Neural cell (in vitro differentiated cells): ENCODE measurements at regions not wholly inside any gene's neighbourhood (a gene's known extent, or its start where the extent isn't known, plus 50 kb on each side); places are given as distances from the start of the nearest gene placed in this dataset.

Source experiments
- H2AFZ ChIP-seq: fragments of 200-600, 300-800 bp; sonication (generic), shearing (Covaris generic); 2 replicates; pipeline ENCODE4 v1.6.0; 2014; ENCODE audit warnings: low read depth, mild to moderate bottlenecking, antibody characterized with exemption, low read length, moderate library complexity
- H3F3A ChIP-seq: fragments of 200-600 bp; shearing (Covaris generic); 2 replicates; pipeline ENCODE4 v1.6.1; 2016; ENCODE audit warnings: mild to moderate bottlenecking, moderate library complexity, mixed read lengths, antibody characterized with exemption, low read length; ENCODE audit not compliant: insufficient read depth, poor library complexity, severe bottlenecking
- H3K27ac ChIP-seq: fragments of 200-600, 300-800 bp; sonication (generic), shearing (Covaris generic); 2 replicates; pipeline ENCODE4 v1.5.1; 2014; ENCODE audit warnings: mild to moderate bottlenecking, low read length, moderate library complexity
- H3K27me3 ChIP-seq: fragments of 300-800, 200-600 bp; sonication (generic), shearing (Covaris generic); 2 replicates; pipeline ENCODE4 v1.6.0; 2014; ENCODE audit warnings: mild to moderate bottlenecking, low read depth, low read length, moderate library complexity; ENCODE audit not compliant: insufficient read depth
- H3K36me3 ChIP-seq: fragments of 300-800, 200-600 bp; sonication (generic), shearing (Covaris generic); 2 replicates; pipeline ENCODE4 v1.5.1; 2014; ENCODE audit warnings: mild to moderate bottlenecking, antibody characterized with exemption, low read length, moderate library complexity; ENCODE audit not compliant: insufficient read depth
- H3K4me2 ChIP-seq: fragments of 300-800, 200-600 bp; sonication (generic), shearing (Covaris generic); 2 replicates; pipeline ENCODE4 v1.6.0; 2014; ENCODE audit warnings: mild to moderate bottlenecking, low read length
- H3K4me3 ChIP-seq: fragments of 300-800, 200-600 bp; sonication (generic), shearing (Covaris generic); 2 replicates; pipeline ENCODE4 v1.5.1; 2014; ENCODE audit warnings: mild to moderate bottlenecking, low read length, moderate library complexity
- H3K79me2 ChIP-seq: fragments of 200-600 bp; shearing (Covaris generic); replicated peaks from 2 replicates; pipeline ENCODE4 v1.6.0; 2014; ENCODE audit warnings: mild to moderate bottlenecking, low read length, moderate library complexity; ENCODE audit not compliant: insufficient read depth
- H3K9ac ChIP-seq: fragments of 300-800, 200-600 bp; sonication (generic), shearing (Covaris generic); 2 replicates; pipeline ENCODE4 v1.6.1; 2016; ENCODE audit warnings: mild to moderate bottlenecking, low read length, mixed read lengths
- H3K9me2 ChIP-seq: fragments of 200-600 bp; shearing (Covaris generic); 2 replicates; pipeline ENCODE4 v1.6.1; 2016; ENCODE audit warnings: mild to moderate bottlenecking, low read length, mixed read lengths; ENCODE audit not compliant: insufficient read depth
- H3K9me3 ChIP-seq: fragments of 200-600, 300-800 bp; sonication (generic), shearing (Covaris generic); 2 replicates; pipeline ENCODE4 v1.6.1; 2016; ENCODE audit warnings: mild to moderate bottlenecking, mixed run types, low read length, moderate library complexity, mixed read lengths
- H4K20me1 ChIP-seq: fragments of 200-600 bp; shearing (Covaris generic); 2 replicates; pipeline ENCODE4 v1.6.1; 2016; ENCODE audit warnings: mild to moderate bottlenecking, mixed run types; ENCODE audit not compliant: insufficient read depth
- CTCF ChIP-seq: fragments of 450-650 bp; IDR thresholded peaks from 2 replicates; pipeline ENCODE4 v1.5.1; 2014; ENCODE audit warnings: antibody characterized with exemption, mild to moderate bottlenecking, moderate library complexity; ENCODE audit not compliant: poor library complexity, severe bottlenecking
- EP300 ChIP-seq: fragments of 450-650 bp; conservative IDR thresholded peaks from 2 replicates; pipeline ENCODE4 v1.6.1; 2014; ENCODE audit warnings: antibody characterized with exemption, mild to moderate bottlenecking, moderate library complexity; ENCODE audit not compliant: poor library complexity, severe bottlenecking
- EZH2 ChIP-seq: fragments of 200-600, 300-800 bp; shearing (Covaris generic), sonication (generic); IDR thresholded peaks from 2 replicates; pipeline ENCODE4 v1.6.1; 2014; ENCODE audit warnings: antibody characterized with exemption, low read length, borderline replicate concordance, mild to moderate bottlenecking; ENCODE audit not compliant: insufficient read depth, poor library complexity, severe bottlenecking
- MXI1 ChIP-seq: fragments of 450-650 bp; conservative IDR thresholded peaks from 2 replicates; pipeline ENCODE4 v1.6.1; 2014; ENCODE audit warnings: antibody characterized with exemption, mild to moderate bottlenecking; ENCODE audit not compliant: poor library complexity, severe bottlenecking
- POLR2AphosphoS5 ChIP-seq: IDR thresholded peaks from 2 replicates; pipeline ENCODE4 v1.6.1; 2012
- RAD21 ChIP-seq: fragments of 450-650 bp; conservative IDR thresholded peaks from 2 replicates; pipeline ENCODE4 v1.6.1; 2014; ENCODE audit warnings: antibody characterized with exemption, mild to moderate bottlenecking, moderate library complexity
- SMC3 ChIP-seq: fragments of 450-650 bp; conservative IDR thresholded peaks from 2 replicates; pipeline ENCODE4 v1.6.1; 2014; ENCODE audit warnings: antibody characterized with exemption, mild to moderate bottlenecking, moderate library complexity; ENCODE audit not compliant: poor library complexity
- TAF1 ChIP-seq: IDR thresholded peaks from 2 replicates; pipeline ENCODE4 v1.6.1; 2012; ENCODE audit warnings: low read depth
- TF ChIP-seq, protein P1 (sequence below): IDR thresholded peaks from 2 replicates; pipeline ENCODE4 v1.6.1; 2012; ENCODE audit warnings: borderline replicate concordance

DNA sequence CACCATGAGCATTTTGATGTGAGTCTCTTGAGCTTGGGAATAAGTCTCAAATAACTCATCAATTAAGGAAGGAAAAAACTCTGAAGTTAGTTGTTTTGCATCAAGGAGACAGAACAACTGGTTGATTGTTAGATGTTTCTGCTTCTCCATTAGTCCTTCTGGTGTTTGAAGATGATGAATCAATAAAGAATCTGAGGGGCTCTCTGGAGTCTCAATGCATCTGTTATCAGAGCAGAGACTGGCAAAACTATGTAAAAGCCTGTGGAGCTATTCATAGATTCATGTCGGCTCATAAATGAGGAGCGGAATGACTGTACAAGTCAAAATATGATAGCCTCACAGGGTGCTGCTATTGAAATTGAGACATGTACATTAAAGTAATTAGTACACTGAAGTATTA lies 73.3 kb upstream of the ZC3H11B start:
- Histone ChIP-seq H3K36me3 (no peaks in the 10 kb centered on the region), H3K27me3 (no peaks in the 10 kb centered on the region), H4K20me1 (no peaks in the 10 kb centered on the region), H3K4me2 (no peak overlapping the region), H3K27ac (no peak overlapping the region), H3K9me2 (no peaks in the 10 kb centered on the region), H3K4me3 (no peak overlapping the region), H2AFZ (no peak overlapping the region), H3F3A (no peaks in the 10 kb centered on the region), H3K9me3 (no peaks in the 10 kb centered on the region), H3K9ac (no peak overlapping the region), H3K79me2 (no peaks in the 10 kb centered on the region)
- TF ChIP-seq EP300 (no peak), TAF1 (no peak), SMC3 (no peak), EZH2 (no peak), POLR2AphosphoS5 (no peak), CTCF (no peak), RAD21 (no peak), MXI1 (no peak)
- TF ChIP-seq, protein P1, sequence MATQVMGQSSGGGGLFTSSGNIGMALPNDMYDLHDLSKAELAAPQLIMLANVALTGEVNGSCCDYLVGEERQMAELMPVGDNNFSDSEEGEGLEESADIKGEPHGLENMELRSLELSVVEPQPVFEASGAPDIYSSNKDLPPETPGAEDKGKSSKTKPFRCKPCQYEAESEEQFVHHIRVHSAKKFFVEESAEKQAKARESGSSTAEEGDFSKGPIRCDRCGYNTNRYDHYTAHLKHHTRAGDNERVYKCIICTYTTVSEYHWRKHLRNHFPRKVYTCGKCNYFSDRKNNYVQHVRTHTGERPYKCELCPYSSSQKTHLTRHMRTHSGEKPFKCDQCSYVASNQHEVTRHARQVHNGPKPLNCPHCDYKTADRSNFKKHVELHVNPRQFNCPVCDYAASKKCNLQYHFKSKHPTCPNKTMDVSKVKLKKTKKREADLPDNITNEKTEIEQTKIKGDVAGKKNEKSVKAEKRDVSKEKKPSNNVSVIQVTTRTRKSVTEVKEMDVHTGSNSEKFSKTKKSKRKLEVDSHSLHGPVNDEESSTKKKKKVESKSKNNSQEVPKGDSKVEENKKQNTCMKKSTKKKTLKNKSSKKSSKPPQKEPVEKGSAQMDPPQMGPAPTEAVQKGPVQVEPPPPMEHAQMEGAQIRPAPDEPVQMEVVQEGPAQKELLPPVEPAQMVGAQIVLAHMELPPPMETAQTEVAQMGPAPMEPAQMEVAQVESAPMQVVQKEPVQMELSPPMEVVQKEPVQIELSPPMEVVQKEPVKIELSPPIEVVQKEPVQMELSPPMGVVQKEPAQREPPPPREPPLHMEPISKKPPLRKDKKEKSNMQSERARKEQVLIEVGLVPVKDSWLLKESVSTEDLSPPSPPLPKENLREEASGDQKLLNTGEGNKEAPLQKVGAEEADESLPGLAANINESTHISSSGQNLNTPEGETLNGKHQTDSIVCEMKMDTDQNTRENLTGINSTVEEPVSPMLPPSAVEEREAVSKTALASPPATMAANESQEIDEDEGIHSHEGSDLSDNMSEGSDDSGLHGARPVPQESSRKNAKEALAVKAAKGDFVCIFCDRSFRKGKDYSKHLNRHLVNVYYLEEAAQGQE = no peak

GRCh38 chr1:219682788-219683187 lies 69.9 kb upstream of the ZC3H11B start:
- Histone ChIP-seq H3K27me3 (no peaks in the 10 kb centered on the region), H3K9me2 (no peaks in the 10 kb centered on the region), H3K27ac (no peak overlapping the region), H3K4me2 (no peak overlapping the region), H3K4me3 (no peak overlapping the region), H3K79me2 (no peaks in the 10 kb centered on the region), H3K9me3 (no peaks in the 10 kb centered on the region), H2AFZ (no peak overlapping the region), H3F3A (no peaks in the 10 kb centered on the region), H4K20me1 (no peaks in the 10 kb centered on the region), H3K9ac (no peak overlapping the region), H3K36me3 (no peaks in the 10 kb centered on the region)
- TF ChIP-seq EZH2 = no peak
- TF ChIP-seq TAF1 = no peak
- TF ChIP-seq, protein P1 = no peak
- TF ChIP-seq EP300 = no peak
- TF ChIP-seq MXI1 = no peak
- TF ChIP-seq CTCF = no peak
- TF ChIP-seq SMC3 = no peak
- TF ChIP-seq RAD21 = no peak
- no peak for TF ChIP-seq POLR2AphosphoS5
